ENCODE measurements at regions not wholly inside any gene's neighbourhood (a gene's known extent, or its start where the extent isn't known, plus 50 kb on each side); places are given as distances from the start of the nearest gene placed in this dataset.

- no peak for DNase-seq (ENCODE audit: low read depth, low spot score)
- Histone ChIP-seq H3K4me1 (ENCODE audit: control insufficient read depth, insufficient read depth, low read length) (no peaks in the 10 kb centered on the region), H3K36me3 (ENCODE audit: control insufficient read depth, insufficient read depth, low read length) (no peaks in the 10 kb centered on the region), H3K4me3 (ENCODE audit: low read length) (no peak overlapping the region), H3K9me3 (ENCODE audit: control insufficient read depth, insufficient read depth, low read length) (no peaks in the 10 kb centered on the region), H3K27me3 (ENCODE audit: control insufficient read depth, insufficient read depth, low read length) (no peaks in the 10 kb centered on the region), H3K27ac (ENCODE audit: low read length) (no peak overlapping the region)
- no CpG with 5 or more reads among the region's 4 CpGs for WGBS (ENCODE audit: insufficient coverage, insufficient read length)
Observed at GRCh38 chr13:106373989-106374572, 161.4 kb downstream of the EFNB2 start.

DNA sequence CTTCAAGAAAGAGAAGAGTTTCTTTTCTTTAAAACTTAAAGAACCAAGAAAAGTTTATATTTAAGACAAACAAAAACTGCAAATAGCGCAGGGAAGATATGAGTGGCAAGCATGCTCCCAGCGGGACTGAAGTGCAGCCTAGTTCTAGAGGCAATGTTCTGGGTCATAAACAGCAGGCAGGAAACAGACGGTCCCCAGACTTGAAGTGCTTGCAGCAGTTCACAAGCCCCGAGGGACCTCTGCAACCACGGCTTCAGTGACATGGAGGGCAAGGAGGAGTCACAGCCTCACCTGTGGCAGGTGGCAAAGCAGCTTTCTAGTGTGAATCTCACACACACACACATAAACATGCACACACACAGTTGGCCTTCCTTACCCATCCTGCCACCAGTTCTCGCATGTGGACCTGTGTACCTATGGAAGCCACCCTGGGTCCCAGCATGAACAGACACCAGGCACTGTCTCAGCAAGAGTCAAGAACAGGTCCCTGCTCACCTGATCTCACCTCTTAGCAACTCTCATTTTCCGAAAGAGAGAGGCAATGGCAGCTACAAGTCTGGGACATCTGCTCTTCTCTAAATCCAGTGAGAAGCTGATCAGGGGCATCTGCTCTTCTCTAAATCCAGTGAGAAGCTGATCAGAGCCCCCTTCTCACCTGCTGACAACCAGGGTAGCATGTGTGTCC, 162.0 kb downstream of the EFNB2 start:
- H3K4me3 ChIP-seq (ENCODE audit: low read length) = no peak overlapping the region
- no peak overlapping the region for H3K27ac ChIP-seq (ENCODE audit: low read length)
- no CpG with 5 or more reads among the region's 7 CpGs for WGBS (ENCODE audit: insufficient coverage, insufficient read length)
- H3K4me1 ChIP-seq (ENCODE audit: control insufficient read depth, insufficient read depth, low read length) = no peaks in the 10 kb centered on the region
- no peak for DNase-seq (ENCODE audit: low read depth, low spot score)
- H3K36me3 ChIP-seq (ENCODE audit: control insufficient read depth, insufficient read depth, low read length) = no peaks in the 10 kb centered on the region
- H3K9me3 ChIP-seq (ENCODE audit: control insufficient read depth, insufficient read depth, low read length) = no peaks in the 10 kb centered on the region
- H3K27me3 ChIP-seq (ENCODE audit: control insufficient read depth, insufficient read depth, low read length) = no peaks in the 10 kb centered on the region

GRCh38 chr13:106372199-106373155, 163.0 kb downstream of the EFNB2 start:
- Histone ChIP-seq H3K4me1 (ENCODE audit: control insufficient read depth, insufficient read depth, low read length) (no peaks in the 10 kb centered on the region), H3K36me3 (ENCODE audit: control insufficient read depth, insufficient read depth, low read length) (no peaks in the 10 kb centered on the region), H3K27me3 (ENCODE audit: control insufficient read depth, insufficient read depth, low read length) (no peaks in the 10 kb centered on the region), H3K4me3 (ENCODE audit: low read length) (no peak overlapping the region), H3K9me3 (ENCODE audit: control insufficient read depth, insufficient read depth, low read length) (no peaks in the 10 kb centered on the region), H3K27ac (ENCODE audit: low read length) (no peak overlapping the region)
- DNase-seq (ENCODE audit: low read depth, low spot score) = no peak
- WGBS (ENCODE audit: insufficient coverage, insufficient read length) = no CpG with 5 or more reads among the region's 7 CpGs

GRCh38 chr13:106371024-106371423, 164.4 kb downstream of the EFNB2 start:
- Histone ChIP-seq H3K4me1 (ENCODE audit: control insufficient read depth, insufficient read depth, low read length) (no peaks in the 10 kb centered on the region), H3K36me3 (ENCODE audit: control insufficient read depth, insufficient read depth, low read length) (no peaks in the 10 kb centered on the region), H3K27me3 (ENCODE audit: control insufficient read depth, insufficient read depth, low read length) (no peaks in the 10 kb centered on the region), H3K27ac (ENCODE audit: low read length) (no peak overlapping the region), H3K9me3 (ENCODE audit: control insufficient read depth, insufficient read depth, low read length) (no peaks in the 10 kb centered on the region), H3K4me3 (ENCODE audit: low read length) (no peak overlapping the region)
- WGBS (ENCODE audit: insufficient coverage, insufficient read length) = no CpG with 5 or more reads among the region's 5 CpGs
- DNase-seq (ENCODE audit: low read depth, low spot score) = no peak

GRCh38 chr13:106369858-106370257, 165.6 kb downstream of the EFNB2 start:
- H3K4me1 ChIP-seq (ENCODE audit: control insufficient read depth, insufficient read depth, low read length) = no peaks in the 10 kb centered on the region
- no CpG with 5 or more reads among the region's 2 CpGs for WGBS (ENCODE audit: insufficient coverage, insufficient read length)
- no peak for DNase-seq (ENCODE audit: low read depth, low spot score)

DNA sequence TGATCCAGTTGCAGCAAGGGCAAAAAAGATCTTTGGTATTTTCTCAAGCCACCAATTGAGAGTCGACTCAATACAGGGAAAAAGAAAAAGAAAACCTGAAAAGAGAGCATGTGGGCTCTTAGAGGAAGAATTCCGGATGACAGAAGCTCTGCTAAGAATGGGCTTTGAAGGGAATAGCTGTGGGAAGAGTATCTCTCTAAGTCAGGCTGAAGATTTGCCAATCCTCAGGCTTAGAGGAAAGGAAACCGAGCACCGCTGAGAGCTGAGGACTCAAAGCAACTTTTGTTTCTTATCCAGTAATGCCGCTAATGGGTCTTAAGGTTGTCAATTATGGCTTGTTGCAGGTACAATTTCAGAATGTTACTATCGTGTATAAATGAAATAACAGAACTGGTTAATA, 166.4 kb downstream of the EFNB2 start:
- WGBS (ENCODE audit: insufficient coverage, insufficient read length) = no CpG with 5 or more reads among the region's 6 CpGs
- Histone ChIP-seq H3K36me3 (ENCODE audit: control insufficient read depth, insufficient read depth, low read length) (no peaks in the 10 kb centered on the region), H3K27ac (ENCODE audit: low read length) (no peak overlapping the region), H3K4me3 (ENCODE audit: low read length) (no peak overlapping the region), H3K9me3 (ENCODE audit: control insufficient read depth, insufficient read depth, low read length) (no peaks in the 10 kb centered on the region), H3K4me1 (ENCODE audit: control insufficient read depth, insufficient read depth, low read length) (no peaks in the 10 kb centered on the region), H3K27me3 (ENCODE audit: control insufficient read depth, insufficient read depth, low read length) (no peaks in the 10 kb centered on the region)
- no peak for DNase-seq (ENCODE audit: low read depth, low spot score)

More at GRCh38 chr13:106369858-106370257, 165.6 kb downstream of the EFNB2 start:
- no peaks in the 10 kb centered on the region for H3K9me3 ChIP-seq (ENCODE audit: control insufficient read depth, insufficient read depth, low read length)
- no peaks in the 10 kb centered on the region for H3K27me3 ChIP-seq (ENCODE audit: control insufficient read depth, insufficient read depth, low read length)
- H3K4me3 ChIP-seq (ENCODE audit: low read length) = no peak overlapping the region
- no peak overlapping the region for H3K27ac ChIP-seq (ENCODE audit: low read length)
- no peaks in the 10 kb centered on the region for H3K36me3 ChIP-seq (ENCODE audit: control insufficient read depth, insufficient read depth, low read length)

- H3K27me3 ChIP-seq (ENCODE audit: control insufficient read depth, insufficient read depth, low read length) = no peaks in the 10 kb centered on the region
- no peaks in the 10 kb centered on the region for H3K9me3 ChIP-seq (ENCODE audit: control insufficient read depth, insufficient read depth, low read length)
- H3K36me3 ChIP-seq (ENCODE audit: control insufficient read depth, insufficient read depth, low read length) = no peaks in the 10 kb centered on the region
- WGBS (ENCODE audit: insufficient coverage, insufficient read length) = no CpG with 5 or more reads among the region's 3 CpGs
- no peak overlapping the region for H3K4me3 ChIP-seq (ENCODE audit: low read length)
- no peaks in the 10 kb centered on the region for H3K4me1 ChIP-seq (ENCODE audit: control insufficient read depth, insufficient read depth, low read length)
- no peak overlapping the region for H3K27ac ChIP-seq (ENCODE audit: low read length)
- DNase-seq (ENCODE audit: low read depth, low spot score) = no peak
Observed at GRCh38 chr13:106367361-106367971, 168.0 kb downstream of the EFNB2 start.

GRCh38 chr13:106362707-106363106, 172.8 kb downstream of the EFNB2 start:
- no CpG with 5 or more reads among the region's 5 CpGs for WGBS (ENCODE audit: insufficient coverage, insufficient read length)
- H3K9me3 ChIP-seq (ENCODE audit: control insufficient read depth, insufficient read depth, low read length) = no peaks in the 10 kb centered on the region
- H3K36me3 ChIP-seq (ENCODE audit: control insufficient read depth, insufficient read depth, low read length) = no peaks in the 10 kb centered on the region
- H3K4me3 ChIP-seq (ENCODE audit: low read length) = no peak overlapping the region
- H3K27ac ChIP-seq (ENCODE audit: low read length) = no peak overlapping the region
- H3K27me3 ChIP-seq (ENCODE audit: control insufficient read depth, insufficient read depth, low read length) = no peaks in the 10 kb centered on the region
- no peaks in the 10 kb centered on the region for H3K4me1 ChIP-seq (ENCODE audit: control insufficient read depth, insufficient read depth, low read length)
- no peak for DNase-seq (ENCODE audit: low read depth, low spot score)

DNA sequence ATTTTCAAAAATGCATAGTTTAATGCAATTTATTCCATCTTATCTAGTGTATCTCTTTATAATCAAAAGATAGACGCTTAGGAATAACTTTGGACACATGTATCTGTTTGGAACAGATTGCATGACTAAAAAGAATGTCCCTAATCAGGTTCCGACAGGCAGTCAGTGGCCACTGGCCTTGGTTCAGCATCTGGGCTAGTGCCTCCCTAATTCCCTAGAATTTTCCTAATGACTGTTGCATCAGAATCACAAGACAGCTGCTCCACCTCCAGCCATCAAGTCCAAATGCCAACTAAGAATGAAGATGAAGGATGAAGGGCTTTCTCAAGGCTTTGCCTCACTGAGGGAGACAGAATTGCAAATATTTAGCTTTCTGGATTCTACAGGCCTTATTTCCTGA, 173.8 kb downstream of the EFNB2 start:
- H3K9me3 ChIP-seq (ENCODE audit: control insufficient read depth, insufficient read depth, low read length) = no peaks in the 10 kb centered on the region
- no peaks in the 10 kb centered on the region for H3K36me3 ChIP-seq (ENCODE audit: control insufficient read depth, insufficient read depth, low read length)
- no peak for DNase-seq (ENCODE audit: low read depth, low spot score)
- no CpG with 5 or more reads among the region's 2 CpGs for WGBS (ENCODE audit: insufficient coverage, insufficient read length)
- H3K27me3 ChIP-seq (ENCODE audit: control insufficient read depth, insufficient read depth, low read length) = no peaks in the 10 kb centered on the region
- H3K4me3 ChIP-seq (ENCODE audit: low read length) = no peak overlapping the region
- no peak overlapping the region for H3K27ac ChIP-seq (ENCODE audit: low read length)
- H3K4me1 ChIP-seq (ENCODE audit: control insufficient read depth, insufficient read depth, low read length) = no peaks in the 10 kb centered on the region

DNA sequence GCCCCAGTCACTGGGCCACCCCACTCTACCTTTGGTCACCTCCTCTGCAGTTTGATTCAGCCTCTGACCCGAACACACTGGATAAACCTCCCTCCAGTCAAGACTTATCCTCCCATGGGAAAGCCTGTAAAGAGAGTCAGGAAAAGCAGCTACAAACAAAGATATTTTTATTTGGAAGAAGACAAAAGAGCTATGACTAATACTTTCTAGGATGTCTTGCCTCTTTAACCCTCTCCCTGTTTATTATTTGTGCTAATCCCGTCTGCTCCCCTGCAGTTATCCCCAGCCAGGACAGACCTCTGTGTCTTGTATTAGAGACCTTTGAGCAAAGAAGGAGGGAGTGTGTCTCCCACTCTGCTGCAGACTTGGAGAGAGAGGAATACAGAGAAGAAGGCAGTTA, 178.3 kb downstream of the EFNB2 start:
- no peak overlapping the region for H3K27ac ChIP-seq (ENCODE audit: low read length)
- WGBS (ENCODE audit: insufficient coverage, insufficient read length) = no CpG with 5 or more reads among the region's 2 CpGs
- no peaks in the 10 kb centered on the region for H3K9me3 ChIP-seq (ENCODE audit: control insufficient read depth, insufficient read depth, low read length)
- H3K36me3 ChIP-seq (ENCODE audit: control insufficient read depth, insufficient read depth, low read length) = no peaks in the 10 kb centered on the region
- no peak overlapping the region for H3K4me3 ChIP-seq (ENCODE audit: low read length)
- no peaks in the 10 kb centered on the region for H3K4me1 ChIP-seq (ENCODE audit: control insufficient read depth, insufficient read depth, low read length)
- DNase-seq (ENCODE audit: low read depth, low spot score) = no peak
- H3K27me3 ChIP-seq (ENCODE audit: control insufficient read depth, insufficient read depth, low read length) = no peaks in the 10 kb centered on the region

Data from iPS DF 6.9 (cell line).